ENCODE measurements at regions not wholly inside any gene's neighbourhood (a gene's known extent, or its start where the extent isn't known, plus 50 kb on each side); places are given as distances from the start of the nearest gene placed in this dataset.

GRCh38 chr5:155492191-155492590 lies 478.6 kb downstream of the KIF4B start:
- no peaks in the 10 kb centered on the region for H3K4me1 ChIP-seq (ENCODE audit: control insufficient read depth, insufficient read depth, low read length)
- Mint-ChIP-seq H3K27ac (no peak overlapping the region), H3K4me1 (no peaks in the 10 kb centered on the region), H3K36me3 (ENCODE audit: low read depth) (no peaks in the 10 kb centered on the region), H3K4me3 (no peak overlapping the region), H3K27me3 (ENCODE audit: insufficient read depth) (peaks cover 5% of the 10 kb centered on the region), H3K9me3 (no peaks in the 10 kb centered on the region)
- H3K9ac ChIP-seq (ENCODE audit: extremely low read depth, low read length, poor library complexity, severe bottlenecking) = no peak overlapping the region
- no peaks in the 10 kb centered on the region for H3K36me3 ChIP-seq (ENCODE audit: control insufficient read depth, insufficient read depth, low read length)
- 94 to 100% methylated on average over 1 to 2 of the region's 2 CpGs for WGBS, 2 experiments (ENCODE audit: insufficient coverage in 1 of 2, insufficient read length in 1 of 2)
- no peaks in the 10 kb centered on the region for H3K27me3 ChIP-seq (ENCODE audit: control insufficient read depth, insufficient read depth, low read length, poor library complexity, severe bottlenecking)
- H3K4me3 ChIP-seq (ENCODE audit: low read length) = no peak overlapping the region
- H3K27ac ChIP-seq (ENCODE audit: low read depth, low read length) = no peak overlapping the region
- TF ChIP-seq CTCF (conservative IDR thresholded peaks at IDR 0.05) = no peak
- DNase-seq = no peak
- H3K9me3 ChIP-seq (ENCODE audit: control insufficient read depth, low read length) = peaks cover 14% of the 10 kb centered on the region

GRCh38 chr5:155504606-155505005 lies 491.1 kb downstream of the KIF4B start:
- Histone ChIP-seq H3K4me1 (ENCODE audit: control insufficient read depth, insufficient read depth, low read length) (peaks cover 6% of the 10 kb centered on the region), H3K9me3 (ENCODE audit: control insufficient read depth, low read length) (no peaks in the 10 kb centered on the region), H3K9ac (ENCODE audit: extremely low read depth, low read length, poor library complexity, severe bottlenecking) (no peak overlapping the region), H3K27ac (ENCODE audit: low read depth, low read length) (no peak overlapping the region), H3K27me3 (ENCODE audit: control insufficient read depth, insufficient read depth, low read length, poor library complexity, severe bottlenecking) (no peaks in the 10 kb centered on the region), H3K36me3 (ENCODE audit: control insufficient read depth, insufficient read depth, low read length) (no peaks in the 10 kb centered on the region), H3K4me3 (ENCODE audit: low read length) (no peak overlapping the region)
- 92 to 100% methylated on average over 1 of the region's 1 CpG for WGBS, 2 experiments (ENCODE audit: insufficient coverage in 1 of 2, insufficient read length in 1 of 2)
- no peak for DNase-seq
- Mint-ChIP-seq H3K27me3 (ENCODE audit: insufficient read depth) (no peaks in the 10 kb centered on the region), H3K4me1 (peaks cover 4% of the 10 kb centered on the region), H3K36me3 (ENCODE audit: low read depth) (no peaks in the 10 kb centered on the region), H3K9me3 (no peaks in the 10 kb centered on the region), H3K27ac (no peak overlapping the region), H3K4me3 (no peak overlapping the region)
- no peak for TF ChIP-seq CTCF (conservative IDR thresholded peaks at IDR 0.05)

- H3K4me3 Mint-ChIP-seq = no peak overlapping the region
- Histone ChIP-seq H3K9me3 (ENCODE audit: control insufficient read depth, low read length) (no peaks in the 10 kb centered on the region), H3K9ac (ENCODE audit: extremely low read depth, low read length, poor library complexity, severe bottlenecking) (no peak overlapping the region), H3K27ac (ENCODE audit: low read depth, low read length) (no peak overlapping the region), H3K4me3 (ENCODE audit: low read length) (no peak overlapping the region), H3K4me1 (ENCODE audit: control insufficient read depth, insufficient read depth, low read length) (peaks cover 6% of the 10 kb centered on the region), H3K36me3 (ENCODE audit: control insufficient read depth, insufficient read depth, low read length) (no peaks in the 10 kb centered on the region), H3K27me3 (ENCODE audit: control insufficient read depth, insufficient read depth, low read length, poor library complexity, severe bottlenecking) (no peaks in the 10 kb centered on the region)
- H3K4me1 Mint-ChIP-seq = peaks cover 6% of the 10 kb centered on the region
- H3K27ac Mint-ChIP-seq = no peak overlapping the region
- no peaks in the 10 kb centered on the region for H3K9me3 Mint-ChIP-seq
- DNase-seq = no peak
- no peak for TF ChIP-seq CTCF (conservative IDR thresholded peaks at IDR 0.05)
- peaks cover 3% of the 10 kb centered on the region for H3K27me3 Mint-ChIP-seq (ENCODE audit: insufficient read depth)
- H3K36me3 Mint-ChIP-seq (ENCODE audit: low read depth) = no peaks in the 10 kb centered on the region
Observed at GRCh38 chr5:155507363-155507762, 493.8 kb downstream of the KIF4B start.
